Large intestine (tissue), 3 donors: ENCODE measurements at regions not wholly inside any gene's neighbourhood (a gene's known extent, or its start where the extent isn't known, plus 50 kb on each side); places are given as distances from the start of the nearest gene placed in this dataset.
A peak's percentile ranks its signal among the peaks of the same experiment; 100 is the strongest.

Experiments
- DNase-seq, 2 donors: peaks; one replicate each; pipeline versions ENCODE4 v3.0.0 to v3.0.0-alpha.2; 2013
- H3K27ac ChIP-seq: one replicate; pipeline ENCODE4 v1.5.1; 2013; ENCODE audit warnings: low read length
- H3K27me3 ChIP-seq: 2 replicates; pipeline ENCODE4 v1.6.1; 2013; ENCODE audit warnings: low read length; ENCODE audit not compliant: control insufficient read depth, insufficient read depth
- H3K36me3 ChIP-seq: 2 replicates; pipeline ENCODE4 v1.6.1; 2013; ENCODE audit warnings: low read length; ENCODE audit not compliant: control insufficient read depth, insufficient read depth
- H3K4me1 ChIP-seq: one replicate; pipeline ENCODE4 v1.6.1; 2013; ENCODE audit warnings: low read length; ENCODE audit not compliant: control insufficient read depth, insufficient read depth
- H3K4me3 ChIP-seq: one replicate; pipeline ENCODE4 v1.5.1; 2013; ENCODE audit warnings: low read length
- H3K9me3 ChIP-seq: one replicate; pipeline ENCODE4 v1.6.1; 2013; ENCODE audit warnings: mild to moderate bottlenecking, low read depth, low read length, moderate library complexity; ENCODE audit not compliant: control insufficient read depth
- whole genome bisulfite sequencing: methylation state at CpG from one replicate; pipeline ENCODE4 v1.1.5; 2013; ENCODE audit warnings: low lambda C conversion rate; ENCODE audit not compliant: insufficient coverage; 5-methylcytosine and 5-hydroxymethylcytosine counted together

- H3K27ac ChIP-seq = no peak overlapping the region
- no peaks in the 10 kb centered on the region for H3K27me3 ChIP-seq
- H3K36me3 ChIP-seq = no peaks in the 10 kb centered on the region
- H3K9me3 ChIP-seq = no peaks in the 10 kb centered on the region
- no peaks in the 10 kb centered on the region for H3K4me1 ChIP-seq
- H3K4me3 ChIP-seq = no peak overlapping the region
- no CpG with 5 or more reads among the region's 4 CpGs for WGBS
- no peak for DNase-seq
Observed at GRCh38 chr1:80274256-80274655, 1267.7 kb upstream of the ADGRL4 start.

GRCh38 chr1:80272495-80272894 lies 1266.0 kb upstream of the ADGRL4 start:
- Histone ChIP-seq H3K9me3 (no peaks in the 10 kb centered on the region), H3K36me3 (no peaks in the 10 kb centered on the region), H3K4me3 (no peak overlapping the region), H3K27ac (no peak overlapping the region), H3K27me3 (no peaks in the 10 kb centered on the region), H3K4me1 (no peaks in the 10 kb centered on the region)
- no CpG with 5 or more reads among the region's 2 CpGs for WGBS
- DNase-seq = no peak

GRCh38 chr1:80258659-80259058 lies 1252.1 kb upstream of the ADGRL4 start:
- Histone ChIP-seq H3K9me3 (peaks cover 6% of the 10 kb centered on the region), H3K4me1 (no peaks in the 10 kb centered on the region), H3K27me3 (no peaks in the 10 kb centered on the region), H3K4me3 (no peak overlapping the region), H3K36me3 (no peaks in the 10 kb centered on the region), H3K27ac (no peak overlapping the region)
- peak in 1 of 2 donors; percentile 4 for DNase-seq
- WGBS = no CpG with 5 or more reads among the region's 1 CpG

- peaks cover 5% of the 10 kb centered on the region for H3K9me3 ChIP-seq
- DNase-seq = no peak
- H3K27ac ChIP-seq = no peak overlapping the region
- no CpG with 5 or more reads among the region's 1 CpG for WGBS
- no peak overlapping the region for H3K4me3 ChIP-seq
- H3K36me3 ChIP-seq = no peaks in the 10 kb centered on the region
- no peaks in the 10 kb centered on the region for H3K4me1 ChIP-seq
- no peaks in the 10 kb centered on the region for H3K27me3 ChIP-seq
Observed at GRCh38 chr1:80251591-80251990, 1245.1 kb upstream of the ADGRL4 start.

- H3K9me3 ChIP-seq = peaks cover 5% of the 10 kb centered on the region
Observed at GRCh38 chr1:80251171-80251570, 1244.6 kb upstream of the ADGRL4 start.

GRCh38 chr1:80250573-80251168 lies 1244.1 kb upstream of the ADGRL4 start:
- no peaks in the 10 kb centered on the region for H3K27me3 ChIP-seq
- DNase-seq = no peak
- H3K27ac ChIP-seq = no peak overlapping the region
- H3K36me3 ChIP-seq = no peaks in the 10 kb centered on the region
- WGBS = 100% methylated on average over 1 of the region's 3 CpGs
- peaks cover 5% of the 10 kb centered on the region for H3K9me3 ChIP-seq
- H3K4me3 ChIP-seq = no peak overlapping the region
- no peaks in the 10 kb centered on the region for H3K4me1 ChIP-seq

More at GRCh38 chr1:80251171-80251570, 1244.6 kb upstream of the ADGRL4 start:
- DNase-seq = no peak
- Histone ChIP-seq H3K4me3 (no peak overlapping the region), H3K27me3 (no peaks in the 10 kb centered on the region), H3K4me1 (no peaks in the 10 kb centered on the region), H3K27ac (no peak overlapping the region), H3K36me3 (no peaks in the 10 kb centered on the region)

- H3K4me3 ChIP-seq = no peak overlapping the region
- DNase-seq = no peak
- H3K36me3 ChIP-seq = no peaks in the 10 kb centered on the region
- WGBS = no CpG with 5 or more reads among the region's 1 CpG
- no peak overlapping the region for H3K27ac ChIP-seq
- H3K9me3 ChIP-seq = peaks cover 5% of the 10 kb centered on the region
- H3K27me3 ChIP-seq = no peaks in the 10 kb centered on the region
- H3K4me1 ChIP-seq = no peaks in the 10 kb centered on the region
Observed at GRCh38 chr1:80249699-80250098, 1243.2 kb upstream of the ADGRL4 start.

GRCh38 chr1:80248886-80249285 lies 1242.4 kb upstream of the ADGRL4 start:
- Histone ChIP-seq H3K36me3 (no peaks in the 10 kb centered on the region), H3K4me1 (no peaks in the 10 kb centered on the region), H3K9me3 (peaks cover 5% of the 10 kb centered on the region), H3K4me3 (no peak overlapping the region), H3K27me3 (no peaks in the 10 kb centered on the region), H3K27ac (no peak overlapping the region)
- DNase-seq = no peak

GRCh38 chr1:80245813-80246212 lies 1239.3 kb upstream of the ADGRL4 start:
- H3K27ac ChIP-seq = no peak overlapping the region
- WGBS = no CpG with 5 or more reads among the region's 2 CpGs
- no peaks in the 10 kb centered on the region for H3K36me3 ChIP-seq
- no peak overlapping the region for H3K4me3 ChIP-seq
- no peaks in the 10 kb centered on the region for H3K27me3 ChIP-seq
- no peak for DNase-seq
- no peaks in the 10 kb centered on the region for H3K4me1 ChIP-seq
- H3K9me3 ChIP-seq = peaks cover 5% of the 10 kb centered on the region

GRCh38 chr1:80244372-80244771 lies 1237.8 kb upstream of the ADGRL4 start:
- H3K36me3 ChIP-seq = no peaks in the 10 kb centered on the region
- no peaks in the 10 kb centered on the region for H3K4me1 ChIP-seq
- WGBS = 100% methylated on average over 1 of the region's 1 CpG
- no peak overlapping the region for H3K4me3 ChIP-seq
- H3K27me3 ChIP-seq = no peaks in the 10 kb centered on the region
- no peak for DNase-seq
- no peak overlapping the region for H3K27ac ChIP-seq
- H3K9me3 ChIP-seq = peaks cover 2% of the 10 kb centered on the region

GRCh38 chr1:80241566-80241965 lies 1235.0 kb upstream of the ADGRL4 start:
- H3K27ac ChIP-seq = peak overlapping the region; percentile 62
- H3K9me3 ChIP-seq = no peaks in the 10 kb centered on the region
- H3K36me3 ChIP-seq = no peaks in the 10 kb centered on the region
- H3K27me3 ChIP-seq = no peaks in the 10 kb centered on the region
- no peaks in the 10 kb centered on the region for H3K4me1 ChIP-seq
- WGBS = no CpG with 5 or more reads among the region's 1 CpG
- DNase-seq = peak; percentile 44 to 74
- no peak overlapping the region for H3K4me3 ChIP-seq
